A673 (cell line): ENCODE measurements at regions not wholly inside any gene's neighbourhood (a gene's known extent, or its start where the extent isn't known, plus 50 kb on each side); places are given as distances from the start of the nearest gene placed in this dataset.

Source experiments
- BruUV-seq: library from RNA; stranded (reverse); fragments of 400-500 nt; replicated peaks from 2 replicates; lab custom pipeline; 2021; lab: Mats Ljungman, UMichigan
- CTCF ChIA-PET: fragments of 300-600 bp; sonication (Branson Sonifier 250); formaldehyde crosslinking; loops from one replicate; lab custom pipeline; 2022; ENCODE audit warnings: antibody characterized with exemption; lab: Charles Lee
- POLR2A ChIA-PET: fragments of 300-600 bp; sonication (Branson Sonifier 250); formaldehyde crosslinking; loops from one replicate; lab custom pipeline; 2022; ENCODE audit warnings: antibody characterized with exemption; ENCODE audit not compliant: low non-redundant PET; lab: Charles Lee
- DNase-seq: peaks from one replicate; pipeline ENCODE4 v3.0.0-alpha.2; 2015; ENCODE audit warnings: low spot score
- H3K27ac ChIP-seq: fragments of 200-600 bp; sonication (generic); 2 replicates; pipeline ENCODE4 v1.5.1; 2016; ENCODE audit warnings: mixed run types, low read depth, mild to moderate bottlenecking, mixed read lengths, antibody characterized with exemption, low read length; ENCODE audit not compliant: poor library complexity, severe bottlenecking
- H3K27me3 ChIP-seq: fragments of 200-600 bp; sonication (generic); replicated peaks from 2 replicates; pipeline ENCODE4 v1.6.1; 2017; ENCODE audit warnings: mixed run types, low read depth, mild to moderate bottlenecking, mixed read lengths, antibody characterized with exemption, low read length; ENCODE audit not compliant: insufficient read depth, poor library complexity
- H3K36me3 ChIP-seq: fragments of 200-600 bp; sonication (generic); 2 replicates; pipeline ENCODE4 v1.6.1; 2016; ENCODE audit warnings: mixed run types, mild to moderate bottlenecking, mixed read lengths, antibody characterized with exemption, low read length; ENCODE audit not compliant: insufficient read depth, poor library complexity, severe bottlenecking
- H3K4me1 ChIP-seq: fragments of 200-600 bp; sonication (generic); 2 replicates; pipeline ENCODE4 v1.6.1; 2017; ENCODE audit warnings: mixed run types, mild to moderate bottlenecking, mixed read lengths, antibody characterized with exemption, low read length; ENCODE audit not compliant: insufficient read depth, poor library complexity, severe bottlenecking
- H3K4me3 ChIP-seq: fragments of 200-600 bp; sonication (generic); 2 replicates; pipeline ENCODE4 v1.5.1; 2016; ENCODE audit warnings: low read depth, mixed run types, mild to moderate bottlenecking, mixed read lengths, low read length; ENCODE audit not compliant: poor library complexity, severe bottlenecking
- H3K9me3 ChIP-seq: fragments of 200-600 bp; sonication (generic); 2 replicates; pipeline ENCODE4 v1.6.1; 2016; ENCODE audit warnings: mixed run types, low read depth, mild to moderate bottlenecking, mixed read lengths, antibody characterized with exemption, low read length; ENCODE audit not compliant: poor library complexity, severe bottlenecking
- CTCF ChIP-seq: fragments of 300-800, 200-600 bp; sonication (generic); conservative IDR thresholded peaks from 2 replicates; pipeline ENCODE4 v1.5.1; 2017; ENCODE audit warnings: low read depth, mild to moderate bottlenecking, antibody characterized with exemption, low read length, moderate library complexity, mixed read lengths
- EZH2 ChIP-seq: fragments of 200-600 bp; sonication (generic); IDR thresholded peaks from 2 replicates; pipeline ENCODE4 v1.6.1; 2017; ENCODE audit warnings: borderline replicate concordance, low read depth, mild to moderate bottlenecking, mixed read lengths, antibody characterized with exemption, low read length; ENCODE audit not compliant: poor library complexity, severe bottlenecking
- intact Hi-C: fragments of 100-400 bp; cut with micrococcal nuclease; formaldehyde crosslinking; loops from one replicate; pipeline ENCODE4 v1.10.0; 2022; ENCODE audit not compliant: unreplicated experiment

DNA sequence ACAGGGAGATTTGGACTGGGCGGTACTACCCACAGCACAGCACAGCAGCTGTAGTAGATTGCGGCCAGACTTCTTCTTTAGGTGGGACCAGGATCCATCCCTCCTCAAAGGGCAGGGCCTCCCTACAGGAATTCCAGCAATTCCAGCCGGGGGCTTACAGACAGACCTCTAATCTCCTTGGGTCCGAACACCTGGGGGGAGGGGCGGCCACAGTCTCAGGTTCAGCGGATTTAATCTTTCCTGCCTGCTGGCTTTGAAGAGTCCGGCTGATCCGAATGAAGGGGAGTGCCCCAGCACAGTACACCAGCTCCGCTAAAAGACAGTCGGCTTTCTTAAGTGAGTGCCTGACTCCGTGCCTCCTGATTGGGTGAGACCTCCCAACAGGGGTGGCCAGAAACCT lies 1708.5 kb downstream of the BRINP3 start:
- ChIA-PET CTCF (no interaction called here), POLR2A (no interaction called here)
- Histone ChIP-seq H3K27me3 (no peaks in the 10 kb centered on the region), H3K36me3 (no peaks in the 10 kb centered on the region), H3K4me1 (no peaks in the 10 kb centered on the region), H3K4me3 (no peak overlapping the region), H3K9me3 (peaks cover 5% of the 10 kb centered on the region), H3K27ac (no peak overlapping the region)
- intact Hi-C loops = no loop called here
- DNase-seq = no peak
- TF ChIP-seq EZH2 = no peak
- TF ChIP-seq CTCF = no peak
- no TSS peak for BruUV-seq

GRCh38 chr1:188769936-188770335 lies 1707.7 kb downstream of the BRINP3 start:
- H3K36me3 ChIP-seq = no peaks in the 10 kb centered on the region
- intact Hi-C loops = no loop called here
- TF ChIP-seq CTCF (no peak), EZH2 (no peak)
- no peaks in the 10 kb centered on the region for H3K27me3 ChIP-seq
- POLR2A ChIA-PET = no interaction called here
- CTCF ChIA-PET = no interaction called here
- H3K9me3 ChIP-seq = peaks cover 5% of the 10 kb centered on the region
- H3K4me1 ChIP-seq = no peaks in the 10 kb centered on the region
- DNase-seq = no peak
- BruUV-seq = no TSS peak
- H3K27ac ChIP-seq = no peak overlapping the region
- H3K4me3 ChIP-seq = no peak overlapping the region

DNA sequence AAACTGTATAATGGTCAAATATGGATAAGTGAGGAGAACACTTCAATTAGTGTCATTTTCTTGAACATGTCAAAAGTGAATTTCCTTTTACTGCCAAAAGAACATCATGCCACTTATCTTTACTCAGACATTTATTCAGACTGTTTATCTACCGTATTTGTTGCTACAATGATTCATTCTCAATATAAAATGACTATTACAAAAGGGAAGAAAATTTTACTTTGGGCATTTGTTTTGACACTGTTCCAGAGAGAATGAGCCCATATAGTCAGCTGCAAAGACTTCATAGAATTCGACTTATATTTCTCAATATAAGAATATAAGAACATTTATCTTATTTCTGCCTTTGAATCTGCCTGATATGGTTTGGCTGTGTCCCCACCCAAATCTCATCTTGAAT lies 1699.1 kb downstream of the BRINP3 start:
- Histone ChIP-seq H3K27me3 (no peaks in the 10 kb centered on the region), H3K9me3 (no peaks in the 10 kb centered on the region), H3K36me3 (peaks cover 4% of the 10 kb centered on the region), H3K4me3 (no peak overlapping the region), H3K4me1 (no peaks in the 10 kb centered on the region), H3K27ac (no peak overlapping the region)
- DNase-seq = no peak
- TF ChIP-seq CTCF = no peak
- TF ChIP-seq EZH2 = no peak
- ChIA-PET CTCF (no interaction called here), POLR2A (no interaction called here)
- intact Hi-C loops = no loop called here
- no TSS peak for BruUV-seq
